ENCODE measurements at regions not wholly inside any gene's neighbourhood (a gene's known extent, or its start where the extent isn't known, plus 50 kb on each side); places are given as distances from the start of the nearest gene placed in this dataset.
"Not testable (repeated sequence)": the region's sequence is repeated elsewhere in the genome, so short reads cannot be mapped to it uniquely, and the experiment has no call there.

DNA sequence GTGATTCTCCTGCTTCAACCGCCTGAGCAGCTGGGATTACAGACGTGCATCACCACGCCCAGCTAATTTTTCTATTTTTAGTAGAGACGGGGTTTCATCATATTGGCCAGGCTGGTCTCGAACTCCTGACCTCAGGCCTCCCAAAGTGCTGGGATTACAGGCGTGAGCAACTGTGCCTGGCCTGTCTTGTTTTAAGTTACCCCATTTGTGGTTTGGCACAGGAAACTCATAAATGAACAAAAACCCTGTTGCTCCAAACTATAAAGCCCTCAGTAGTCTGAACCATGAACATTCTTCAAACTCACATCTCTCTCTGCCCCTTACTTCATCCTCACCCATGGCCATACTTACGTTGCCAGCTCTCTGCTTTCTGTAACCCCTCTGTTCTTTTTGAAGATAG lies 61.7 kb downstream of the RHOU start:
- not testable (repeated sequence) for H3K4me1 ChIP-seq
- intact Hi-C loops (cut with DNase I; ENCODE audit: low total_unique reads), result loop anchor here (10.0 kb wide), 1 partner anchor 318 kb away; no protein-coding TSS in a partner anchor

DNA sequence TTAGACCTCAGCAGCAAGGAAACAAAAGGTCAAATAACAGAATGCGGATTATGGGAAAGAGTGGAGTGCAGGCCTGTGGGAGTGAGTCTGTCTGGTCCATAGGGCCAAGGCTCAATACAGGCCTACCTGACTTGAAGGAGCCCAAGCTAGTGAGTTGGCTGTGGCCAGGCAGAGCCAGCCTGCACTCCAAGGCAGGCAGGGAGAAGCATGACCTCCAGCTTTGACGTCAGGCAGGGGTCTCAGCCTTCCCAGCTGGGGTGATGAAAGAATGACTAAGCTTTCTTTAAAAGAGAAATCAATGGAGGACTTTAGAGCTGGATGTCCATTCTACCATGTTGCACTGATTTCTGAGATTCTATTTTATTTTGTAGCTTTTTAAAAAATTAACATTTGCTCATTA lies 62.8 kb downstream of the RHOU start:
- peak overlapping the region in 3 of 4 donors; percentile 4 to 39 (median 10) for H3K27ac ChIP-seq
- no peaks in the 10 kb centered on the region for H3K9me3 ChIP-seq
- intact Hi-C loops (cut with DNase I; ENCODE audit: low total_unique reads), result loop anchor here (10.0 kb wide), 1 partner anchor 317 kb away; no protein-coding TSS in a partner anchor
- no peaks in the 10 kb centered on the region for H3K27me3 ChIP-seq
- in situ Hi-C loops (cut with MboI; ENCODE audit: low pct_ligation_motif_present in 1 of 4, low pct_unique_long_range_greater_than_20kb in 1 of 4, low sequenced_read_pairs in 3 of 4), result no loop called here
- DNase-seq, result no peak
- peaks cover 0 to 13% (median 2%) of the 10 kb centered on the region in 4 donors for H3K4me1 ChIP-seq
- H3K36me3 ChIP-seq, result no peaks in the 10 kb centered on the region
- no peak overlapping the region for H3K4me3 ChIP-seq
- WGBS, 2 donors (ENCODE audit: low coverage in 1 of 2), result 85 to 88% methylated on average over 1 to 2 of the region's 2 CpGs
- TF ChIP-seq POLR2AphosphoS5 (IDR thresholded peaks at IDR 0.05) (no peak), EP300 (IDR thresholded peaks at IDR 0.05; ENCODE audit: low read depth) (no peak), POLR2A (IDR thresholded peaks at IDR 0.05) (no peak)
- TF ChIP-seq, protein P1, sequence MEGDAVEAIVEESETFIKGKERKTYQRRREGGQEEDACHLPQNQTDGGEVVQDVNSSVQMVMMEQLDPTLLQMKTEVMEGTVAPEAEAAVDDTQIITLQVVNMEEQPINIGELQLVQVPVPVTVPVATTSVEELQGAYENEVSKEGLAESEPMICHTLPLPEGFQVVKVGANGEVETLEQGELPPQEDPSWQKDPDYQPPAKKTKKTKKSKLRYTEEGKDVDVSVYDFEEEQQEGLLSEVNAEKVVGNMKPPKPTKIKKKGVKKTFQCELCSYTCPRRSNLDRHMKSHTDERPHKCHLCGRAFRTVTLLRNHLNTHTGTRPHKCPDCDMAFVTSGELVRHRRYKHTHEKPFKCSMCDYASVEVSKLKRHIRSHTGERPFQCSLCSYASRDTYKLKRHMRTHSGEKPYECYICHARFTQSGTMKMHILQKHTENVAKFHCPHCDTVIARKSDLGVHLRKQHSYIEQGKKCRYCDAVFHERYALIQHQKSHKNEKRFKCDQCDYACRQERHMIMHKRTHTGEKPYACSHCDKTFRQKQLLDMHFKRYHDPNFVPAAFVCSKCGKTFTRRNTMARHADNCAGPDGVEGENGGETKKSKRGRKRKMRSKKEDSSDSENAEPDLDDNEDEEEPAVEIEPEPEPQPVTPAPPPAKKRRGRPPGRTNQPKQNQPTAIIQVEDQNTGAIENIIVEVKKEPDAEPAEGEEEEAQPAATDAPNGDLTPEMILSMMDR (IDR thresholded peaks at IDR 0.05), result no peak

More for the DNA sequence above, 61.7 kb downstream of the RHOU start:
- H3K9me3 ChIP-seq; H3K27ac ChIP-seq; DNase-seq; H3K36me3 ChIP-seq; in situ Hi-C loops (cut with MboI; ENCODE audit: low pct_ligation_motif_present in 1 of 4, low pct_unique_long_range_greater_than_20kb in 1 of 4, low sequenced_read_pairs in 3 of 4); H3K4me3 ChIP-seq; H3K27me3 ChIP-seq: not testable (repeated sequence)
- WGBS, 2 donors (ENCODE audit: low coverage in 1 of 2), result 70 to 73% methylated on average over 2 to 7 of the region's 7 CpGs

DNA sequence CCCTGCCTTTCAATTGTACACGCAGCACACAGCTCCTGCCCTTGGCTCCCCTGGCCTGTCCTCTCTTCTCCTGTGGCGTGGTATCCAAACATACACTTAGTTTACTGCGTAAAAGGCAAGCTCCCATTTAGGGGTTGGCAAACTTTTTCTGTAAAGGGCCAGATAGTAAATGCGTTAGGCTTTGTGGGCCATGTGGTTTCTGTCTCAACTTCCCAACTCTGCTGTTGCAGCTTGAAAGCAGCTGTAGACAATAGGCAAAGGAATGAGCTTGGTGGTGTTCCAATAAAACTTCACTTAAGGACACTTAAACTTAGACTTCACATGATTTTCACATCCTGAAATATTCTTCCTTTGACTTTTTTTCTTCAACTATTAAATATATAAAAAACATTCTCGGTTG lies 63.3 kb downstream of the RHOU start:
- WGBS, 2 donors (ENCODE audit: low coverage in 1 of 2), result 70 to 73% methylated on average over 4 to 5 of the region's 5 CpGs
- no peak overlapping the region for H3K4me3 ChIP-seq
- peak; percentile 68 to 83 (median 80) for TF ChIP-seq POLR2AphosphoS5 (IDR thresholded peaks at IDR 0.05)
- TF ChIP-seq, protein P1 (IDR thresholded peaks at IDR 0.05), result no peak
- peak; percentile 73 for TF ChIP-seq EP300 (IDR thresholded peaks at IDR 0.05; ENCODE audit: low read depth)
- H3K4me1 ChIP-seq, result peaks cover 0 to 17% (median 2%) of the 10 kb centered on the region in 4 donors
- intact Hi-C loops (cut with DNase I; ENCODE audit: low total_unique reads), result loop anchor here (10.0 kb wide), 1 partner anchor 316 kb away; no protein-coding TSS in a partner anchor
- no peaks in the 10 kb centered on the region for H3K27me3 ChIP-seq
- H3K36me3 ChIP-seq, result no peaks in the 10 kb centered on the region
- no peaks in the 10 kb centered on the region for H3K9me3 ChIP-seq
- in situ Hi-C loops (cut with MboI; ENCODE audit: low pct_ligation_motif_present in 1 of 4, low pct_unique_long_range_greater_than_20kb in 1 of 4, low sequenced_read_pairs in 3 of 4), result no loop called here
- peak overlapping the region in 3 of 4 donors; percentile 4 to 39 (median 10) for H3K27ac ChIP-seq
- no peak for DNase-seq

DNA sequence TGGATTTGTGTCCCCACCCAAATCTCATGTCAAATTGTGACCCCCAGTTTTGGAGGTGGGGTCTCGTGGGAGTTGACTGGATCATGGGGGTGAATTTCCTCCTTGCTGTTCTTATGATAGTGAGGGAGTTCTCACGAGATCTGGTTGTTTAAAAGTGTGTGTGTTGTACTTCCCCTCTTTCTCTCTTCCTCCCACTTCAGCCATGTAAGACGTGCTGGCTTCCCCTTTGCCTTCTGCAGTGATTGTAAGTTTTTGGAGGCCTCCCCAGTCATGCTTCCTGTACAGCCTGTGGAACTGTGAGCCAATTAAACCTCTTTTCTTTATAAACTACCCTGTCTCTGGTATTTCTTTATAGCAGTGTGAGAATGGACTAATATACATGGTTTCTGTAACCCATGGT lies 64.6 kb downstream of the RHOU start:
- peak overlapping the region in 2 of 4 donors; percentile 14 to 30 for H3K27ac ChIP-seq
- H3K9me3 ChIP-seq, result no peaks in the 10 kb centered on the region
- H3K4me3 ChIP-seq, result no peak overlapping the region
- intact Hi-C loops (cut with DNase I; ENCODE audit: low total_unique reads) (loop anchor here (10.0 kb wide), 2 partner anchors 105 to 315 kb away; no protein-coding TSS in a partner anchor), in situ Hi-C loops (cut with MboI; ENCODE audit: low pct_ligation_motif_present in 1 of 4, low pct_unique_long_range_greater_than_20kb in 1 of 4, low sequenced_read_pairs in 3 of 4) (no loop called here)
- no peaks in the 10 kb centered on the region for H3K36me3 ChIP-seq
- no peaks in the 10 kb centered on the region for H3K27me3 ChIP-seq
- 0 to 46% methylated on average over 1 to 3 of the region's 3 CpGs for WGBS, 2 donors (ENCODE audit: low coverage in 1 of 2)
- TF ChIP-seq POLR2A (IDR thresholded peaks at IDR 0.05) (no peak), POLR2AphosphoS5 (IDR thresholded peaks at IDR 0.05) (no peak), EP300 (IDR thresholded peaks at IDR 0.05; ENCODE audit: low read depth) (no peak)
- TF ChIP-seq, protein P1 (IDR thresholded peaks at IDR 0.05), result no peak
- peaks cover 0 to 22% (median 4%) of the 10 kb centered on the region in 4 donors for H3K4me1 ChIP-seq
- DNase-seq, result no peak

DNA sequence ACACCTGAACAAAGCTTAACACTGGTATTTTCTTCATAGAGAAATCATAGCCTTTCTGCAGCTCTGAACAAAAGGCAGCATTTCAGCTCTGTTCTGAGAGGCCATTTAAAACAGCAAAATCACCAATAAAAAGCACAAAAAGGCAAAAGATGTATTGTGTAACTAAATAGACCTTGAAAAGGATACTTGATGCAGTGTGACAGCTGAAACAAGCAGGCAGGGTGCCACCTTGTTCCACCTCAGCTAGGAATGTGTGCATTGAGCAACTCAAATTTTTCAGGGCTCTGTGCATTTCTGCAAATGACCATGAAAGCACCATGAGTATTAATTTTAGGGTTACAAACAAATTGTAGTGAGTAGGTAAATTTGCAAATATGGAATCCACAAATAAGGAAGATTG lies 65.8 kb downstream of the RHOU start:
- peaks cover 0 to 27% (median 5%) of the 10 kb centered on the region in 4 donors for H3K4me1 ChIP-seq
- H3K36me3 ChIP-seq, result no peaks in the 10 kb centered on the region
- H3K27ac ChIP-seq, result no peak overlapping the region
- H3K4me3 ChIP-seq, result no peak overlapping the region
- intact Hi-C loops (cut with DNase I; ENCODE audit: low total_unique reads), result loop anchor here (10.0 kb wide), 1 partner anchor 104 kb away; no protein-coding TSS in a partner anchor
- DNase-seq, result no peak
- no peaks in the 10 kb centered on the region for H3K9me3 ChIP-seq
- TF ChIP-seq, protein P1 (IDR thresholded peaks at IDR 0.05), result no peak
- TF ChIP-seq EP300 (IDR thresholded peaks at IDR 0.05; ENCODE audit: low read depth), result no peak
- no peak for TF ChIP-seq POLR2AphosphoS5 (IDR thresholded peaks at IDR 0.05)
- TF ChIP-seq POLR2A (IDR thresholded peaks at IDR 0.05), result no peak
- no peaks in the 10 kb centered on the region for H3K27me3 ChIP-seq
- in situ Hi-C loops (cut with MboI; ENCODE audit: low pct_ligation_motif_present in 1 of 4, low pct_unique_long_range_greater_than_20kb in 1 of 4, low sequenced_read_pairs in 3 of 4), result no loop called here
